KMS-11 (cell line): ENCODE measurements at regions not wholly inside any gene's neighbourhood (a gene's known extent, or its start where the extent isn't known, plus 50 kb on each side); places are given as distances from the start of the nearest gene placed in this dataset.

ENCODE experiments used
- H2AFZ ChIP-seq: fragments of 200-600 bp; sonication (generic); 2 replicates; pipeline ENCODE4 v1.6.1; 2016; ENCODE audit warnings: antibody characterized with exemption, mixed run types, low read depth
- H3K27ac ChIP-seq: fragments of 200-600 bp; sonication (generic); 2 replicates; pipeline ENCODE4 v1.6.1; 2016; ENCODE audit warnings: mild to moderate bottlenecking, mixed run types
- H3K27me3 ChIP-seq: fragments of 200-600 bp; sonication (generic); 2 replicates; pipeline ENCODE4 v1.6.1; 2017; ENCODE audit warnings: mild to moderate bottlenecking, low read depth, mixed run types, moderate library complexity; ENCODE audit not compliant: insufficient read depth
- H3K36me3 ChIP-seq: fragments of 200-600 bp; sonication (generic); 2 replicates; pipeline ENCODE4 v1.6.1; 2017; ENCODE audit warnings: mild to moderate bottlenecking, mixed run types; ENCODE audit not compliant: insufficient read depth
- H3K4me1 ChIP-seq: fragments of 200-600 bp; sonication (generic); 2 replicates; pipeline ENCODE4 v1.6.1; 2016; ENCODE audit warnings: mild to moderate bottlenecking, low read depth, mixed run types; ENCODE audit not compliant: poor library complexity, severe bottlenecking
- H3K4me2 ChIP-seq: fragments of 200-600 bp; sonication (generic); 2 replicates; pipeline ENCODE4 v1.7.0; 2016; ENCODE audit warnings: mild to moderate bottlenecking, mixed run types
- H3K4me3 ChIP-seq: fragments of 200-600 bp; sonication (generic); IDR thresholded peaks from 2 replicates; pipeline ENCODE4 v1.6.1; 2017; ENCODE audit warnings: low read depth, low read length, mixed read lengths; ENCODE audit not compliant: insufficient read depth
- H3K79me2 ChIP-seq: fragments of 200-600 bp; sonication (generic); 2 replicates; pipeline ENCODE4 v1.6.1; 2016; ENCODE audit warnings: low read depth, mixed run types; ENCODE audit not compliant: insufficient read depth
- H3K9ac ChIP-seq: fragments of 200-600 bp; sonication (generic); 2 replicates; pipeline ENCODE4 v1.6.1; 2016; ENCODE audit warnings: mild to moderate bottlenecking, mixed run types
- H4K20me1 ChIP-seq: fragments of 200-600 bp; sonication (generic); 2 replicates; pipeline ENCODE4 v1.6.1; 2016; ENCODE audit warnings: mild to moderate bottlenecking, mixed run types; ENCODE audit not compliant: insufficient read depth
- TF ChIP-seq, protein P1 (sequence below): fragments of 200-600 bp; sonication (generic); conservative IDR thresholded peaks from 2 replicates; pipeline ENCODE4 v1.6.1; 2017; ENCODE audit warnings: low read depth, mild to moderate bottlenecking, antibody characterized with exemption, low read length, moderate library complexity, mixed read lengths

GRCh38 chr14:76551906-76552305 is 176.0 kb downstream of the ESRRB start:
- Histone ChIP-seq H3K9ac (no peak overlapping the region), H3K79me2 (no peaks in the 10 kb centered on the region), H3K4me3 (no peak overlapping the region), H4K20me1 (no peaks in the 10 kb centered on the region), H3K4me1 (no peaks in the 10 kb centered on the region), H2AFZ (no peak overlapping the region), H3K27ac (no peak overlapping the region), H3K4me2 (no peak overlapping the region), H3K27me3 (no peaks in the 10 kb centered on the region), H3K36me3 (no peaks in the 10 kb centered on the region)
- TF ChIP-seq, protein P1, sequence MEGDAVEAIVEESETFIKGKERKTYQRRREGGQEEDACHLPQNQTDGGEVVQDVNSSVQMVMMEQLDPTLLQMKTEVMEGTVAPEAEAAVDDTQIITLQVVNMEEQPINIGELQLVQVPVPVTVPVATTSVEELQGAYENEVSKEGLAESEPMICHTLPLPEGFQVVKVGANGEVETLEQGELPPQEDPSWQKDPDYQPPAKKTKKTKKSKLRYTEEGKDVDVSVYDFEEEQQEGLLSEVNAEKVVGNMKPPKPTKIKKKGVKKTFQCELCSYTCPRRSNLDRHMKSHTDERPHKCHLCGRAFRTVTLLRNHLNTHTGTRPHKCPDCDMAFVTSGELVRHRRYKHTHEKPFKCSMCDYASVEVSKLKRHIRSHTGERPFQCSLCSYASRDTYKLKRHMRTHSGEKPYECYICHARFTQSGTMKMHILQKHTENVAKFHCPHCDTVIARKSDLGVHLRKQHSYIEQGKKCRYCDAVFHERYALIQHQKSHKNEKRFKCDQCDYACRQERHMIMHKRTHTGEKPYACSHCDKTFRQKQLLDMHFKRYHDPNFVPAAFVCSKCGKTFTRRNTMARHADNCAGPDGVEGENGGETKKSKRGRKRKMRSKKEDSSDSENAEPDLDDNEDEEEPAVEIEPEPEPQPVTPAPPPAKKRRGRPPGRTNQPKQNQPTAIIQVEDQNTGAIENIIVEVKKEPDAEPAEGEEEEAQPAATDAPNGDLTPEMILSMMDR = no peak

- Histone ChIP-seq H3K4me2 (no peak overlapping the region), H3K9ac (no peak overlapping the region), H3K36me3 (no peaks in the 10 kb centered on the region), H2AFZ (no peak overlapping the region), H3K27ac (no peak overlapping the region), H4K20me1 (no peaks in the 10 kb centered on the region), H3K4me3 (no peak overlapping the region), H3K27me3 (no peaks in the 10 kb centered on the region), H3K4me1 (no peaks in the 10 kb centered on the region), H3K79me2 (no peaks in the 10 kb centered on the region)
- TF ChIP-seq, protein P1 = no peak
Observed at GRCh38 chr14:76564471-76565422, 188.8 kb downstream of the ESRRB start.

GRCh38 chr14:76566439-76566838 is 190.5 kb downstream of the ESRRB start:
- no peak overlapping the region for H3K4me2 ChIP-seq
- H3K27ac ChIP-seq = no peak overlapping the region
- no peak overlapping the region for H3K4me3 ChIP-seq
- no peaks in the 10 kb centered on the region for H3K79me2 ChIP-seq
- no peaks in the 10 kb centered on the region for H3K4me1 ChIP-seq
- no peak overlapping the region for H3K9ac ChIP-seq
- H3K36me3 ChIP-seq = no peaks in the 10 kb centered on the region
- H4K20me1 ChIP-seq = no peaks in the 10 kb centered on the region
- no peaks in the 10 kb centered on the region for H3K27me3 ChIP-seq
- no peak overlapping the region for H2AFZ ChIP-seq
- TF ChIP-seq, protein P1 = no peak

- Histone ChIP-seq H3K4me2 (no peak overlapping the region), H3K36me3 (no peaks in the 10 kb centered on the region), H3K9ac (no peak overlapping the region), H4K20me1 (no peaks in the 10 kb centered on the region), H2AFZ (no peak overlapping the region), H3K27ac (no peak overlapping the region), H3K4me3 (no peak overlapping the region), H3K79me2 (no peaks in the 10 kb centered on the region), H3K4me1 (no peaks in the 10 kb centered on the region), H3K27me3 (no peaks in the 10 kb centered on the region)
- TF ChIP-seq, protein P1 = no peak
Observed at GRCh38 chr14:76574416-76575095, 186.7 kb upstream of the VASH1 start.
